AG09309 (cell line): ENCODE measurements at regions not wholly inside any gene's neighbourhood (a gene's known extent, or its start where the extent isn't known, plus 50 kb on each side); places are given as distances from the start of the nearest gene placed in this dataset.

Source experiments
- DNase-seq: peaks from one replicate; pipeline ENCODE4 v3.0.0-alpha.2; 2010; ENCODE audit warnings: low read depth
- H3K4me3 ChIP-seq: 2 replicates; pipeline ENCODE4 v1.5.1; 2011; ENCODE audit warnings: mild to moderate bottlenecking, low read depth, low read length, moderate library complexity; ENCODE audit not compliant: control insufficient read depth
- CTCF ChIP-seq: IDR thresholded peaks from 2 replicates; pipeline ENCODE4 v1.5.1; 2011; ENCODE audit warnings: mild to moderate bottlenecking, low read depth, low read length, inconsistent platforms; ENCODE audit not compliant: insufficient read depth, control insufficient read depth; ENCODE audit errors: missing control alignments

- TF ChIP-seq CTCF, result no peak
- DNase-seq, result no peak
- H3K4me3 ChIP-seq, result no peak overlapping the region
These were observed 342.0 kb downstream of the TPBG start for GRCh38 chr6:82705579-82705978.

- no peak for DNase-seq
- H3K4me3 ChIP-seq, result no peak overlapping the region
- TF ChIP-seq CTCF, result no peak
These were observed 347.6 kb downstream of the TPBG start for GRCh38 chr6:82711105-82711827.

DNA sequence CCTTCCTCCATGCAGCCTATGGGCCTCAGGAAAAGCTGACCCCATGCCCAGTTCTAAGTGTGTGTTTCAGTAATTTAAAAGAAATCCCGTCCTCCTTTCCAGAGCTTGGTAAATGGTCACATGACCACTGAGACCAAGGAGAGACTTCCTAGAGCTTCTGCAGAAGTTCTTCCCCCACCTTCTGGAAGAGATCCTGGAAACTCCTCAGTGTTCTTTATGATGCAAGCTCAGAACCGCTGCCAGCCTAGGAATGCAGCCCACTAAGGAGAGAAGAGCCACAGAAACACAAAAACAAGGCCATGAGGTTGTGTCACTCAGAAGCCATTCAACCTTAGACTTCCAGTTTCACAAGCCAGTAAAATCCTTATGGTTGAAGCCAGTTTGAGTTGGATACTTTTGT, 348.4 kb downstream of the TPBG start:
- TF ChIP-seq CTCF, result no peak

DNA sequence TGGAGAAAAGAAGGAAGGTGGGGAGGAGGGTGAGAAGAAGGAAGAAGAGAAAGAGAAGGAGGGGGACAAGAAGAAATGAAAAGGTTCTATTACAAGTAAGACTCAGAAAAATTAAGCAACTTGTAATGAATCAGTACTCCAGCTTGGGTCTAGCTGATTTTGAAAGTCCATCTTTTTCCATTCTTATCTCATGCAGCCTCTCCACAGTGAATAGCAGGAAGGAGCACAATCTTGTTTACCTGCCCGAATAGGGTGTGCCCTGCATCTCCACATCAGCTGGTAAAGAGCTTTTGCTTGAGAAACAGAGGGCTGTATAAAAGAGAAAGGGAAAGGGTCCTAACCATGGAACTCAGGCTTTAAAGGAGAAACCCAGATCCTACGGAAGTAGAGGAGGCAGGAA, 348.8 kb downstream of the TPBG start:
- H3K4me3 ChIP-seq, result no peak overlapping the region
- no peak for TF ChIP-seq CTCF
- DNase-seq, result no peak

More for the DNA sequence above, 348.4 kb downstream of the TPBG start:
- peak; percentile 75 for DNase-seq
- H3K4me3 ChIP-seq, result no peak overlapping the region

DNA sequence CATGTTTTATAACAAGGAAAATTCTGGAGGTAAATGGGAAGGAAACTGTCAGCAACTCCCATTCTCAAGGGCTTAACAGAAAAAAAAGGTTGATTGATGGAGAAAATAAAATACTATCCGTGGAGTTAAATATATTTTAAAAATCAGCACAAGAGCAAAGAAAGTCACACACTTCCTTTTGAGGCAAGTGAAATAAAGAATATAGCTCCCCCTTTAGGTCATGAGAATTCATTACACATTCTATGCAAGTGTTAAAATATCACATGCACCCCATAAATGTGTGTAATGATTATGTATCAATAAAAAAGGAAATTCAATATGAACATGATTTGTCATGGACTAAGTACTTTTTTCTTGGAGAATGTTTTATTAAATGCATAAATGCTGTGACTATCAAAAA, 349.2 kb downstream of the TPBG start:
- H3K4me3 ChIP-seq, result no peak overlapping the region
- peak; percentile 4 for TF ChIP-seq CTCF
- DNase-seq, result no peak

- TF ChIP-seq CTCF, result no peak
- H3K4me3 ChIP-seq, result no peak overlapping the region
- no peak for DNase-seq
These were observed 344.6 kb downstream of the UBE3D start for GRCh38 chr6:82720992-82721391.

- no peak overlapping the region for H3K4me3 ChIP-seq
- TF ChIP-seq CTCF, result no peak
- no peak for DNase-seq
These were observed 329.9 kb downstream of the UBE3D start for GRCh38 chr6:82735790-82736189.
